Karpas-422 (cell line): ENCODE measurements at regions not wholly inside any gene's neighbourhood (a gene's known extent, or its start where the extent isn't known, plus 50 kb on each side); places are given as distances from the start of the nearest gene placed in this dataset.

Experiments
- DNase-seq: peaks from one replicate; pipeline ENCODE4 v3.0.0-alpha.2; 2015
- H2AFZ ChIP-seq: fragments of 200-600 bp; sonication (generic); 2 replicates; pipeline ENCODE4 v1.6.1; 2014; ENCODE audit warnings: antibody characterized with exemption, low read length, mixed read lengths
- H3K27ac ChIP-seq: fragments of 200-600 bp; sonication (generic); 2 replicates; pipeline ENCODE4 v1.5.1; 2014; ENCODE audit warnings: mild to moderate bottlenecking, low read length, moderate library complexity
- H3K27me3 ChIP-seq: fragments of 200-600 bp; sonication (generic); 2 replicates; pipeline ENCODE4 v1.6.1; 2014; ENCODE audit warnings: low read length, mixed read lengths
- H3K36me3 ChIP-seq: fragments of 200-600 bp; sonication (generic); 2 replicates; pipeline ENCODE4 v1.6.1; 2014; ENCODE audit warnings: low read length, mixed read lengths; ENCODE audit not compliant: insufficient read depth
- H3K4me1 ChIP-seq: fragments of 200-600 bp; sonication (generic); 2 replicates; pipeline ENCODE4 v1.6.1; 2014; ENCODE audit warnings: mild to moderate bottlenecking, low read length, mixed read lengths
- H3K4me2 ChIP-seq: fragments of 200-600 bp; sonication (generic); 2 replicates; pipeline ENCODE4 v1.6.1; 2014; ENCODE audit warnings: low read length, low read depth, mild to moderate bottlenecking; ENCODE audit not compliant: poor library complexity, severe bottlenecking
- H3K4me3 ChIP-seq: fragments of 200-600 bp; sonication (generic); 2 replicates; pipeline ENCODE4 v1.5.1; 2014; ENCODE audit warnings: mild to moderate bottlenecking, antibody characterized with exemption, low read length, mixed read lengths
- H3K79me2 ChIP-seq: fragments of 200-600 bp; sonication (generic); 2 replicates; pipeline ENCODE4 v1.6.1; 2014; ENCODE audit warnings: mild to moderate bottlenecking, low read length, mixed read lengths
- H3K9ac ChIP-seq: fragments of 200-600 bp; sonication (generic); 2 replicates; pipeline ENCODE4 v1.6.0; 2014; ENCODE audit warnings: low read length
- H3K9me2 ChIP-seq: fragments of 200-600 bp; sonication (generic), shearing (Covaris generic); replicated peaks from 2 replicates; pipeline ENCODE4 v1.6.0; 2014; ENCODE audit warnings: mild to moderate bottlenecking, low read length, moderate library complexity; ENCODE audit not compliant: insufficient read depth
- H3K9me3 ChIP-seq: fragments of 300-700, 200-600 bp; sonication (generic); 2 replicates; pipeline ENCODE4 v1.6.1; 2014; ENCODE audit warnings: low read length, mixed read lengths
- H4K20me1 ChIP-seq: fragments of 200-600 bp; sonication (generic); 2 replicates; pipeline ENCODE4 v1.6.1; 2014; ENCODE audit warnings: mild to moderate bottlenecking, antibody characterized with exemption, low read length, low read depth; ENCODE audit not compliant: insufficient read depth

DNA sequence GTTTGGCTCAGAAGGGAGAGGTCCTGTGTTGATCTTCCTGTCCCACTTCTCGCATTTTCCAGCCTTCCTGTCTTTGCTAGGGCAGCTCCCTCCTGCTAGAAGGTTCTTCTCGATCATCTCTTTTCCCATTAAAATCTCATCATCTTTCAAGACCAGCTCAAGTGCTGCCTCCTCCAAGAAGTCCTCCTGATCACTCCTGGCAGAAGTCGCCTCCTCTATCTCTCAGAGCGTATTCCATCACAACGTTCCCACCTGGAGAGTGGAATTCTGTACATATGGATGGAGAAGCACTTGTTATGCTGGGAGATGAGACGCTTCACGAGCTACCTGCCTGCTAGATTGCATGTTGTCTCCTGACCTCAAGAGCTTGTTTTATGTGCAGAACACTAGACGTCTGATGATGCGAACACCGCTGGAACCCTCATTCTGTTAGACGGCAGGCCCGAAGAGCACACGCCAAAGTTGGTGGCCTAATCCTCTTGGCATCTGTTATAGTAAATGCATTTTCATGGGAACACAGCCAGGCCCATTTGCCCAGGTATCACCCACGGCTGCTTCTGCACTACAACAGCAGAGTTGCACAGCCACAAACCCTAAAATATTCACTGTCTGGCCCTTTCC is 68.0 kb upstream of the INSIG1 start:
- Histone ChIP-seq H3K36me3 (no peaks in the 10 kb centered on the region), H3K27ac (no peak overlapping the region), H3K9me2 (no peaks in the 10 kb centered on the region), H4K20me1 (no peaks in the 10 kb centered on the region), H3K9ac (no peak overlapping the region), H2AFZ (no peak overlapping the region), H3K4me2 (no peak overlapping the region), H3K79me2 (no peaks in the 10 kb centered on the region), H3K4me3 (no peak overlapping the region), H3K9me3 (no peaks in the 10 kb centered on the region), H3K27me3 (no peaks in the 10 kb centered on the region), H3K4me1 (no peaks in the 10 kb centered on the region)
- no peak for DNase-seq

DNA sequence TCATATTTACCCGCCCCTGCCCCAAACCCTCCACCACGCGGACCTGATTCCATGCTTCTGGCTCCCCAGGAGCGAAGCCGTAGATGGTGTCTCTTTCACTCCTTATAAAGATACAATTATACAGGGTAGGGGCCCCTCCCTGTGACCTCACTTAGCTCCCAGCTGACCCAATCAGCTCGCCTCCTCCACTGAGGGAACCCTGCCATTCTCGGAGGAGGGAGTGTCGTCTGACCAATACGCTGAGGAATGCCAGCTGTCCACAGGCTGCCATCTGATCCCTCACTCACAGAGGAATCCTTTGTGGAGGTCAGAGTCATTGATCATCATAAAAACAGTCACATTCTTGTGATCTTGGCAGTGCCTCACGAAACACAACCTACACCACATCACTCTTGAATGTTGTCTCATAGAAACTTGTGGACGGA is 67.5 kb upstream of the INSIG1 start:
- no peak overlapping the region for H3K4me3 ChIP-seq
- H3K36me3 ChIP-seq = no peaks in the 10 kb centered on the region
- no peak for DNase-seq
- no peak overlapping the region for H2AFZ ChIP-seq
- no peaks in the 10 kb centered on the region for H3K9me2 ChIP-seq
- no peaks in the 10 kb centered on the region for H4K20me1 ChIP-seq
- no peak overlapping the region for H3K27ac ChIP-seq
- no peaks in the 10 kb centered on the region for H3K79me2 ChIP-seq
- H3K4me1 ChIP-seq = no peaks in the 10 kb centered on the region
- H3K9ac ChIP-seq = no peak overlapping the region
- no peaks in the 10 kb centered on the region for H3K27me3 ChIP-seq
- H3K9me3 ChIP-seq = no peaks in the 10 kb centered on the region
- H3K4me2 ChIP-seq = no peak overlapping the region

DNA sequence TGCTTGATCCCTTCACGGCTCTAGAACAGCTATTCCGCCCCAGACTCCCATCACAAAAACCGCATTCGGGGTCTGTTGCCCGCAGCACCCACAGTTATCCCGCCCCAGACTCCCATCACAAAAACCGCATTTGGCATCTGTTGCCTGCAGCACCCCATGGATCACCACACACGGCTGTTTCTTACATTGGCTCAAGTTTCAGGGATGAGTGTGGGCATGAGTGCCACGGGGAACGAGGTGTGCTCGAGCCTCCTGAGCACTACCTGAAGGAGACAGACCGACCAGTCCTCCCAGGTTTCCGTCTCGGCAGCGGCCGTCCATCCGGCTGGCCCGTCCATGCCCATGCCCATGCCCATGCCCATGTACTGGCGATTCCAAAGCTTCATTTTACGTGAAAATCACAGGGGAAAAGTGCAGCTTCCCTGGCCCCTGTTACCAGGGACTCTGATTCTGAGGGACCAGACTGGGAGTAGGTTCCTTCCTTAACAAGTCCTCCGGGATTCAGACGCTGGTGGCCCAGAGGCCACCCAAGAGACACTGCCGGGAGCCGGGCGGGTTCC is 66.4 kb upstream of the INSIG1 start:
- DNase-seq = no peak
- no peak overlapping the region for H3K9ac ChIP-seq
- no peaks in the 10 kb centered on the region for H3K27me3 ChIP-seq
- no peak overlapping the region for H3K4me3 ChIP-seq
- H3K27ac ChIP-seq = no peak overlapping the region
- H3K9me2 ChIP-seq = no peaks in the 10 kb centered on the region
- H4K20me1 ChIP-seq = no peaks in the 10 kb centered on the region
- no peaks in the 10 kb centered on the region for H3K9me3 ChIP-seq
- H3K79me2 ChIP-seq = no peaks in the 10 kb centered on the region
- H2AFZ ChIP-seq = no peak overlapping the region
- no peak overlapping the region for H3K4me2 ChIP-seq
- no peaks in the 10 kb centered on the region for H3K4me1 ChIP-seq
- no peaks in the 10 kb centered on the region for H3K36me3 ChIP-seq

DNA sequence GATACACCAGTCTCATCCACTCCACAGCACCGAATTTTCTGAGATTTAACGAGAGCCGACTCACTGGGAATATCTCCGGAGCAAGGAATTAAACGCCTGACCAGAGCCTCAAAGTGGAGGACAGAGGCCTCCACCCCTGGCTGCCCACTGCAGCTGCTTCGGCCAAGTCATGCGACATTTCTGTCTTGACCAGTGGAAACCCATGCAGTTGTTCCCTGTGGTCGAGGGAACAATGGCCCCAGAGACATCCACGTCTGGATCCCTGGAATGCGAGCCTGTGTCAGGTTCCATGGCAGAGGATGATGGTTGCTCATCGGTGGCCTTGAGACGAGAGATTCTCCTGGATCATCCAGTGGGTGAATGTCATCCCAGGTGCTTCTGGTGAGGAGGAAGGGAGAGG is 65.7 kb upstream of the INSIG1 start:
- no peak overlapping the region for H3K27ac ChIP-seq
- H3K9me2 ChIP-seq = no peaks in the 10 kb centered on the region
- no peaks in the 10 kb centered on the region for H3K9me3 ChIP-seq
- no peaks in the 10 kb centered on the region for H4K20me1 ChIP-seq
- no peaks in the 10 kb centered on the region for H3K27me3 ChIP-seq
- no peak overlapping the region for H3K9ac ChIP-seq
- DNase-seq = no peak
- H3K79me2 ChIP-seq = no peaks in the 10 kb centered on the region
- no peak overlapping the region for H3K4me2 ChIP-seq
- H3K4me3 ChIP-seq = no peak overlapping the region
- H2AFZ ChIP-seq = no peak overlapping the region
- no peaks in the 10 kb centered on the region for H3K36me3 ChIP-seq
- H3K4me1 ChIP-seq = no peaks in the 10 kb centered on the region

DNA sequence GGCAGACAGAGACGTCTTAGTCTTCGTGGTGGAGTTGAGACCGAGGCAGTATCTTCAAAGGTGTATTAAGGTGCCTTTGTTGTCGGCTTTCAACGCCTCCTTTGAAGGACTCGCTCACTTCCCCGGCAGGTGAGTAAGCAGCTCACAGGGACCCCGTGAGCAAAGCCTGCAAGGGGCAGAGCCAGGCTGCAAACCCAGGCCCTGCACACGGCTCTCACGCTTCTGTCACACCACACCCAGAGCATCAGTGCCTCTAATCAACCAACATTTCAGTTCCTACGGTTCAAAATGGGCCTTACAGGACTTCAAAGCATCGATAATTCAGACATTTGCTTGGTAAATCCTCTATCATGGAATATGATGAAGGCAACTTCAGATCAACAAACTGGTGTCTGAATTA is 64.8 kb upstream of the INSIG1 start:
- H3K27me3 ChIP-seq = no peaks in the 10 kb centered on the region
- H3K4me1 ChIP-seq = no peaks in the 10 kb centered on the region
- H3K4me3 ChIP-seq = no peak overlapping the region
- no peaks in the 10 kb centered on the region for H3K79me2 ChIP-seq
- no peaks in the 10 kb centered on the region for H3K9me2 ChIP-seq
- H4K20me1 ChIP-seq = no peaks in the 10 kb centered on the region
- H3K9ac ChIP-seq = no peak overlapping the region
- no peak overlapping the region for H3K27ac ChIP-seq
- DNase-seq = no peak
- no peak overlapping the region for H3K4me2 ChIP-seq
- no peak overlapping the region for H2AFZ ChIP-seq
- no peaks in the 10 kb centered on the region for H3K9me3 ChIP-seq
- H3K36me3 ChIP-seq = no peaks in the 10 kb centered on the region

DNA sequence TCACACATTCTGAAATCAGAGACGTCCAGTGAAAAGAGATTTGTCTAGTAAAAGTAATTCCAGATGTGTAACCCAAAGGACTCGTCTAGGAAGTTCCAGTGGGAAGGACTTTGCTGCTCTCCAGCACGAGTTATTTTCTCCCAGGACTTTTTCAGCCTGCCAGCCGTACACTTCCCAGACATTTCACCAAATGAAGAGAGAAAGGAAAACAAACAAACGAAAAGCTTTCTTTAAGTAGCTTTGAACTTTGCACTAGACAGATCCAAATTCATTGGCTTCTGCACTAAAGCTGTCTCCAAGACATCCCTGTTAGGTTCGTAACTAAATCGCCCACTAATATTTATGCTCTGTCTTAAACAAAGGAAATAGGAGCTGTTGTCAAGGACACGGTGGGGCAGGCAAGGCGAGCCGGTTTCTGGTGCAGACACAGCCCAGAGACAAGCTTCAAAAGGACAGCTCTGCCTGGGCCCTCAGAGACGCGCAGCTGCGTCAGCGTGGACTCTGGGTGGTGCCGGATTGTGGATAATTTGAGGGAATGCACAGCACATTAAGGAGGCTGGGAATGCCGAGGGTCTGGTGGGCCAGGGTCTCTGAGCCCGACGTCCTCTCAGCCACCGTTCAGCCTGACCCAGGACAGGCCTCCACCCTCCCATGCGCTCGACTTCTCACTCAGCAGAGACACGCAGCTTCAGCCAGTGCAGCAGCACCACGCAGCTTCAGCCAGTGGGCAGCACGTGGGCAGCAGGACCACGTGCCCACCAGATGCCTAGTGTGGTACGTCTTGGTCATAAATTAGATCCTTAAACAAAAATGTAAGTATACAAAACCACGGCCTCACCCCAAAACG is 64.1 kb upstream of the INSIG1 start:
- Histone ChIP-seq H3K79me2 (no peaks in the 10 kb centered on the region), H3K4me2 (no peak overlapping the region), H3K36me3 (no peaks in the 10 kb centered on the region), H3K9ac (no peak overlapping the region), H2AFZ (no peak overlapping the region), H3K4me1 (no peaks in the 10 kb centered on the region), H3K27ac (no peak overlapping the region), H3K9me3 (no peaks in the 10 kb centered on the region), H4K20me1 (no peaks in the 10 kb centered on the region), H3K4me3 (no peak overlapping the region), H3K9me2 (no peaks in the 10 kb centered on the region), H3K27me3 (no peaks in the 10 kb centered on the region)
- DNase-seq = no peak

DNA sequence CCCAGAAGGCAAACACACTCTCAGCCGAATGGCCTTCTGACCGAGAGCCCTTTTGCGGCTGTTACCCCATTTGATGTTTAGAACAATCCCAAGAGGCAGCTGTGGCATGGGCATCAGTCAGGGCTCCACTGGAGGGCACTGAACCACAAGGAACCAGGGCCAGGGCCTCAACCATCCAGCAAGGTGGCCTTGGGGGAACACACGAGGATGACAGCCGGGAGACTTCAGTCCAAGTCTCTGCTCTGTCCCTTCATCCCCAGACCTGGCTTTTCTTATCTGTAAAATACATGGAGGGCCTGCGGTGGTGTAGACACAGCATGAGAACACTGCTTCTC is 63.6 kb upstream of the INSIG1 start:
- Histone ChIP-seq H3K9ac (no peak overlapping the region), H3K79me2 (no peaks in the 10 kb centered on the region), H3K9me3 (no peaks in the 10 kb centered on the region), H3K27me3 (no peaks in the 10 kb centered on the region), H3K27ac (no peak overlapping the region), H3K9me2 (no peaks in the 10 kb centered on the region), H4K20me1 (no peaks in the 10 kb centered on the region), H3K4me3 (no peak overlapping the region), H3K4me2 (no peak overlapping the region), H3K4me1 (no peaks in the 10 kb centered on the region), H3K36me3 (no peaks in the 10 kb centered on the region), H2AFZ (no peak overlapping the region)
- DNase-seq = no peak

DNA sequence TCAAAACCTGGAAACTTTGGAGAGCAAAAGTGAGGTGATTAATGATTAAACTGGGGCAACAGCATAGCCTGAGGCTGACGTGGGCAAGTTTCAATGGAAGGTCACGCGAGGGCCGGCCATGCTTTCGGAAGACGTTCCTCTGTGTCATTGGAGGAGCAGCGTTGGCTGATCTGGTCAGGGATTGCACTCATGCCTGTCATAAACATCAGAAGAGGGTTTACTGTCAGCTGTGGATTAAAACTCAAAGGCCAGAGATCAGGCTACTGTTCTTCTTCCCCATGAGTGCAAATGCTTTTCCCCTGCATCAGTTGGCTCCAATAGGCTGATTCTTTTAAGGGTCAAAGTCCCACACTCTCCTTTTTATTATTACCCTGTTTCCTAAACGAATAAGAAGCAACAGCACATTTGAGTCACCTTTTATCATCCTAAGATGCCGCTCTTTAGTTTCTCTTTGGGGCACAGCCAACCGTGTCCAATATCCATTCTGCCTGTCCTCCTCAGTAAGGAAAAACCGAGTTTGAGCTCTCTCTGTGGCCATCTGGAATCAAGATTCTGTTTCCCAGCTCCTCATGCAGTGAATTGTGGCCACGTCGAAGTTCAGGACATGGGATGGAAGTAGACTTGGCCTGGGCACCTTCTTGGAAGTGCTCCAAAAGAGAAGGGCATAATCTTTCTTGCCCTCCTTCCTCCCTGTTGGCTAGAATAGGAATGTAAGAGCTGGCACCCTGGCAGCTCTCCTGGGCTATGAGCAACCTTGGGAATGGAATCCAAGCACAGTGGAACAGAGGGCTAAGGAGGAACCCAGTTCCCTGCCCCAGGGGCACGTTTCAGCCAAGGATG is 62.5 kb upstream of the INSIG1 start:
- Histone ChIP-seq H3K27me3 (no peaks in the 10 kb centered on the region), H3K4me2 (no peak overlapping the region), H3K9me3 (no peaks in the 10 kb centered on the region), H3K9me2 (no peaks in the 10 kb centered on the region), H3K27ac (no peak overlapping the region), H3K9ac (no peak overlapping the region), H4K20me1 (no peaks in the 10 kb centered on the region), H3K36me3 (no peaks in the 10 kb centered on the region), H3K79me2 (no peaks in the 10 kb centered on the region), H3K4me3 (no peak overlapping the region), H2AFZ (no peak overlapping the region), H3K4me1 (no peaks in the 10 kb centered on the region)
- DNase-seq = no peak
